GM18907 (cell line): ENCODE measurements at regions not wholly inside any gene's neighbourhood (a gene's known extent, or its start where the extent isn't known, plus 50 kb on each side); places are given as distances from the start of the nearest gene placed in this dataset.

Source experiments
- ATAC-seq: cut with Tn5 transposase; IDR thresholded peaks from one replicate; pipeline ENCODE4 v1.9.1; 2021; ENCODE audit warnings: mild to moderate bottlenecking, moderate library complexity; ENCODE audit not compliant: unreplicated experiment

- ATAC-seq = no peak
Observed at GRCh38 chr3:95965704-95966336, 848.6 kb upstream of the EPHA6 start.

- no peak for ATAC-seq
Observed at GRCh38 chr3:95971573-95971972, 842.8 kb upstream of the EPHA6 start.

GRCh38 chr3:95994338-95994737, 820.1 kb upstream of the EPHA6 start:
- ATAC-seq = no peak

GRCh38 chr3:96000966-96001365, 813.4 kb upstream of the EPHA6 start:
- no peak for ATAC-seq

GRCh38 chr3:96007650-96008195, 806.7 kb upstream of the EPHA6 start:
- ATAC-seq = no peak

GRCh38 chr3:96012939-96013338, 801.5 kb upstream of the EPHA6 start:
- ATAC-seq = no peak

GRCh38 chr3:96017556-96017955, 796.8 kb upstream of the EPHA6 start:
- ATAC-seq = no peak

GRCh38 chr3:96022676-96023075, 791.7 kb upstream of the EPHA6 start:
- ATAC-seq = no peak

GRCh38 chr3:96027718-96028117, 786.7 kb upstream of the EPHA6 start:
- no peak for ATAC-seq

- ATAC-seq = no peak
Observed at GRCh38 chr3:96039632-96040031, 774.8 kb upstream of the EPHA6 start.

- no peak for ATAC-seq
Observed at GRCh38 chr3:96059301-96059700, 755.1 kb upstream of the EPHA6 start.

GRCh38 chr3:96069065-96069464, 745.3 kb upstream of the EPHA6 start:
- no peak for ATAC-seq

- ATAC-seq = no peak
Observed at GRCh38 chr3:96070678-96071077, 743.7 kb upstream of the EPHA6 start.

GRCh38 chr3:96071097-96071496, 743.3 kb upstream of the EPHA6 start:
- no peak for ATAC-seq

GRCh38 chr3:96072226-96072625, 742.2 kb upstream of the EPHA6 start:
- no peak for ATAC-seq

- ATAC-seq = no peak
Observed at GRCh38 chr3:96083610-96084009, 730.8 kb upstream of the EPHA6 start.

- no peak for ATAC-seq
Observed at GRCh38 chr3:96086018-96086417, 728.4 kb upstream of the EPHA6 start.

- no peak for ATAC-seq
Observed at GRCh38 chr3:96101006-96101560, 713.3 kb upstream of the EPHA6 start.

- no peak for ATAC-seq
Observed at GRCh38 chr3:96106701-96107100, 707.7 kb upstream of the EPHA6 start.
